ENCODE measurements at regions not wholly inside any gene's neighbourhood (a gene's known extent, or its start where the extent isn't known, plus 50 kb on each side); places are given as distances from the start of the nearest gene placed in this dataset.

- Histone ChIP-seq H3K27me3 (ENCODE audit: low read depth) (no peaks in the 10 kb centered on the region), H3K27ac (no peak overlapping the region), H3K4me1 (no peaks in the 10 kb centered on the region), H3K9me3 (no peaks in the 10 kb centered on the region), H3K36me3 (no peaks in the 10 kb centered on the region), H3K4me3 (no peak overlapping the region)
- TF ChIP-seq, protein P1, sequence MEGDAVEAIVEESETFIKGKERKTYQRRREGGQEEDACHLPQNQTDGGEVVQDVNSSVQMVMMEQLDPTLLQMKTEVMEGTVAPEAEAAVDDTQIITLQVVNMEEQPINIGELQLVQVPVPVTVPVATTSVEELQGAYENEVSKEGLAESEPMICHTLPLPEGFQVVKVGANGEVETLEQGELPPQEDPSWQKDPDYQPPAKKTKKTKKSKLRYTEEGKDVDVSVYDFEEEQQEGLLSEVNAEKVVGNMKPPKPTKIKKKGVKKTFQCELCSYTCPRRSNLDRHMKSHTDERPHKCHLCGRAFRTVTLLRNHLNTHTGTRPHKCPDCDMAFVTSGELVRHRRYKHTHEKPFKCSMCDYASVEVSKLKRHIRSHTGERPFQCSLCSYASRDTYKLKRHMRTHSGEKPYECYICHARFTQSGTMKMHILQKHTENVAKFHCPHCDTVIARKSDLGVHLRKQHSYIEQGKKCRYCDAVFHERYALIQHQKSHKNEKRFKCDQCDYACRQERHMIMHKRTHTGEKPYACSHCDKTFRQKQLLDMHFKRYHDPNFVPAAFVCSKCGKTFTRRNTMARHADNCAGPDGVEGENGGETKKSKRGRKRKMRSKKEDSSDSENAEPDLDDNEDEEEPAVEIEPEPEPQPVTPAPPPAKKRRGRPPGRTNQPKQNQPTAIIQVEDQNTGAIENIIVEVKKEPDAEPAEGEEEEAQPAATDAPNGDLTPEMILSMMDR (IDR thresholded peaks at IDR 0.05) = no peak
- intact Hi-C loops (cut with DNase I) = no loop called here
- ATAC-seq = no peak
- DNase-seq = no peak
Measured at GRCh38 chr1:82899017-82899416, 1098.3 kb downstream of the ADGRL2 start.

- TF ChIP-seq, protein P1 (IDR thresholded peaks at IDR 0.05) = no peak
- H3K4me3 ChIP-seq = no peak overlapping the region
- intact Hi-C loops (cut with DNase I) = no loop called here
- H3K27ac ChIP-seq = no peak overlapping the region
- H3K36me3 ChIP-seq = no peaks in the 10 kb centered on the region
- ATAC-seq (no peak), DNase-seq (no peak)
- no peaks in the 10 kb centered on the region for H3K27me3 ChIP-seq (ENCODE audit: low read depth)
- H3K9me3 ChIP-seq = no peaks in the 10 kb centered on the region
- H3K4me1 ChIP-seq = no peaks in the 10 kb centered on the region
Measured at GRCh38 chr1:82897549-82897948, 1096.8 kb downstream of the ADGRL2 start.

DNA sequence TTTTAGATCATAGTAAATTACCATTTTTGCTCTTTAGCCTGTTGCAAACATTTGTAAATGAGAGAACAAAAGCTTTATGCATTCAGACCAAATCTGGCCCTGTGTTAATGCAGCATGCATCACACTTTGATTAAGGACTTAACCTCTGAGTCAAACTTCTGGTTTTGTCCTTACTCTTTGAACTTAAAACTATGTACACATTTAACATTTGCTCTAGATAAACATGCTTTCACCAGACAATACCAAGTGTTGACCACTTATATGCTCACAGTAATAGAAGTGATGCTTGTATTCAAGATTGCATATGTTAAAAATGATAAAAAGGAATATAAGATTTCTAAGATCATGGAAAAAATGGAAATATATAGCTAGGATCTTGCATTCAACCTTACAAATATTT, 1095.3 kb downstream of the ADGRL2 start:
- TF ChIP-seq, protein P1 (IDR thresholded peaks at IDR 0.05) = no peak
- Histone ChIP-seq H3K27me3 (ENCODE audit: low read depth) (no peaks in the 10 kb centered on the region), H3K4me1 (no peaks in the 10 kb centered on the region), H3K4me3 (no peak overlapping the region), H3K9me3 (no peaks in the 10 kb centered on the region), H3K27ac (no peak overlapping the region), H3K36me3 (no peaks in the 10 kb centered on the region)
- ATAC-seq (no peak), DNase-seq (no peak)
- intact Hi-C loops (cut with DNase I) = no loop called here

DNA sequence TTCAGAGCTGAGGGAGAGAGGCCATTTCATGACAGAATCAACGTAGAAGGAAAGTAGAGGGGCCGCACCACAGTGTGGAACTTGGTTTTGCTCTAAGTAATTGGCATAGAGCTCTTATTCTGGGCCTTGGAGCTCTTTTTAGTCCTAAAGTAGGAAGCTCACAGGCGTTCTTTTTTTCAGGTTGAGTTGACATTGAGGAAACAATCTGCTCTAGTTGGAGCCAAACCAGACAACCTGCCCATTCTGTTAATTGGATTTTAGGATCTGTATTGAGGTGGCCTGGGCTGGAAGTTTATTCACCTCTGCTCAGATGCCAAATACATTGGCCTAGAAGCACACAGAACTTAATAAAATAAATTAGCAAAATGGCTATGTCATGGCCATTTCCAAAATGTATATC, 1093.9 kb downstream of the ADGRL2 start:
- no peak for ATAC-seq
- TF ChIP-seq, protein P1 (IDR thresholded peaks at IDR 0.05) = no peak
- H3K36me3 ChIP-seq = no peaks in the 10 kb centered on the region

DNA sequence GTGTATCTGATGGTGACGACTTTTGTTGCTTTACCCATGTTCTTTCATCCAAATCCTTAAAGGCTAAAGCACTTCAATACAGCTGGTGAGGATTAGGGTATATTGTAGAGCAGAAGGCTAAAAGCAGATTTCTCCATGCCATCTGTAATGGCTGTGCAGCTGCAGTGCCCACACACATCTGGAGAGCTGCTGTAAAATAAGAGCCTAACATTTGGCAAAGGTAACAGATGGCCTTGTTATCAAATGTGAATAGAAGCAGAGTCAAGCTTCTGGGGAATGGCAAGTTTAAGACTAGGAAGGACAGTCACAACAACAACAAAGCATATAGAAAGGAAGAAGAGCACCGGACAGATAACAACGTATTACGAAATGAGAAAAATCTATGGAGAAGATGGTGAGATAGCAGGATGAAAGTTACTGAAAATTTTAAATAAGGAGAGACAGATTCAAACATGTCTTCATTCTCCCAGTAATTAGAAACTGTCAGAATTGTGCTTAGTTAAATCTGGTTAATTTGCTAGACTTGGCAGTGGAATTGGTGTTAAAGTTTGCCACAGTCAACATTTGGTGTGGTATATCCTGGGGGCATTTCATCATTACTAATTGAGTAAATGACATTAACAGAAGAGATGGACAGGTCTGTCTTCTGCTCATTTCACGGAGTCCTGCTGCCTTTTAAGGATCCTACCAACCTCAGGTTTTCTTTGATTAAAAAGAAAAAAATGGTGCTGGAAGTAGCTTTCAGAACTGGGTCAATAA, 1093.2 kb downstream of the ADGRL2 start:
- Histone ChIP-seq H3K36me3 (no peaks in the 10 kb centered on the region), H3K9me3 (no peaks in the 10 kb centered on the region), H3K27me3 (ENCODE audit: low read depth) (no peaks in the 10 kb centered on the region), H3K4me1 (no peaks in the 10 kb centered on the region), H3K27ac (no peak overlapping the region), H3K4me3 (no peak overlapping the region)
- TF ChIP-seq, protein P1 (IDR thresholded peaks at IDR 0.05) = no peak
- intact Hi-C loops (cut with DNase I) = no loop called here
- ATAC-seq (no peak), DNase-seq (no peak)

More for the DNA sequence above, 1093.9 kb downstream of the ADGRL2 start:
- intact Hi-C loops (cut with DNase I) = no loop called here
- Histone ChIP-seq H3K9me3 (no peaks in the 10 kb centered on the region), H3K4me1 (no peaks in the 10 kb centered on the region), H3K27me3 (ENCODE audit: low read depth) (no peaks in the 10 kb centered on the region), H3K4me3 (no peak overlapping the region), H3K27ac (no peak overlapping the region)
- no peak for DNase-seq
